Brain microvascular endothelial cell (primary cell): ENCODE measurements at regions not wholly inside any gene's neighbourhood (a gene's known extent, or its start where the extent isn't known, plus 50 kb on each side); places are given as distances from the start of the nearest gene placed in this dataset.
"Not testable (repeated sequence)": the region's sequence is repeated elsewhere in the genome, so short reads cannot be mapped to it uniquely, and the experiment has no call there.

ENCODE experiments used
- DNase-seq: peaks from one replicate; pipeline ENCODE4 v3.0.0-alpha.2; 2020
- H3K27ac ChIP-seq: fragments of 250-450 bp; sonication (Bioruptor Pico); 2 replicates; pipeline ENCODE4 v1.5.1; 2020; ENCODE audit warnings: mild to moderate bottlenecking, moderate library complexity
- H3K27me3 ChIP-seq: fragments of 250-450 bp; sonication (Bioruptor Pico); replicated peaks from 2 replicates; pipeline ENCODE4 v1.5.1; 2020; ENCODE audit warnings: mild to moderate bottlenecking
- H3K36me3 ChIP-seq: fragments of 250-450 bp; sonication (Bioruptor Pico); replicated peaks from 2 replicates; pipeline ENCODE4 v1.5.1; 2020; ENCODE audit warnings: mild to moderate bottlenecking
- H3K4me3 ChIP-seq: 2 replicates; pipeline ENCODE4 v1.5.1; 2011; ENCODE audit warnings: low read depth, mild to moderate bottlenecking, control low read depth, low read length, moderate library complexity
- CTCF ChIP-seq: IDR thresholded peaks from 2 replicates; pipeline ENCODE4 v1.5.1; 2011; ENCODE audit warnings: low read depth, mild to moderate bottlenecking, moderate library complexity, low read length, control low read depth, inconsistent platforms; ENCODE audit errors: missing control alignments
- in situ Hi-C: cut with HindIII; loops from 2 replicates; pipeline ENCODE4 v1.10.0; 2017; ENCODE audit warnings: low sequenced_read_pairs, low pct_ligation_motif_present

- no peak overlapping the region for H3K4me3 ChIP-seq
- in situ Hi-C loops, result no loop called here
- no peak for TF ChIP-seq CTCF
- H3K27me3 ChIP-seq, result no peaks in the 10 kb centered on the region
- no peaks in the 10 kb centered on the region for H3K36me3 ChIP-seq
- no peak for DNase-seq
- H3K27ac ChIP-seq, result no peak overlapping the region
Measured at GRCh38 chr1:79150576-79150975, 144.0 kb upstream of the ADGRL4 start.

GRCh38 chr1:79138227-79138626, 131.7 kb upstream of the ADGRL4 start:
- H3K27me3 ChIP-seq, H3K36me3 ChIP-seq, H3K27ac ChIP-seq, in situ Hi-C loops, H3K4me3 ChIP-seq, DNase-seq: not testable (repeated sequence)

GRCh38 chr1:79133774-79134364, 127.3 kb upstream of the ADGRL4 start:
- no peak overlapping the region for H3K27ac ChIP-seq
- no peak overlapping the region for H3K4me3 ChIP-seq
- no peaks in the 10 kb centered on the region for H3K36me3 ChIP-seq
- in situ Hi-C loops, result no loop called here
- H3K27me3 ChIP-seq, result no peaks in the 10 kb centered on the region
- DNase-seq, result no peak
- no peak for TF ChIP-seq CTCF

GRCh38 chr1:79131626-79132025, 125.1 kb upstream of the ADGRL4 start:
- no peak overlapping the region for H3K4me3 ChIP-seq
- in situ Hi-C loops, result no loop called here
- no peaks in the 10 kb centered on the region for H3K27me3 ChIP-seq
- no peak for DNase-seq
- no peak for TF ChIP-seq CTCF
- H3K36me3 ChIP-seq, result no peaks in the 10 kb centered on the region
- no peak overlapping the region for H3K27ac ChIP-seq

- no peak overlapping the region for H3K4me3 ChIP-seq
- no peak for DNase-seq
- no peak overlapping the region for H3K27ac ChIP-seq
- no peak for TF ChIP-seq CTCF
- in situ Hi-C loops, result no loop called here
- no peaks in the 10 kb centered on the region for H3K27me3 ChIP-seq
- no peaks in the 10 kb centered on the region for H3K36me3 ChIP-seq
Measured at GRCh38 chr1:79129914-79130313, 123.4 kb upstream of the ADGRL4 start.

- Histone ChIP-seq H3K27ac (no peak overlapping the region), H3K36me3 (no peaks in the 10 kb centered on the region), H3K4me3 (no peak overlapping the region), H3K27me3 (no peaks in the 10 kb centered on the region)
- TF ChIP-seq CTCF, result no peak
- DNase-seq, result peak; percentile 54
- in situ Hi-C loops, result no loop called here
Measured at GRCh38 chr1:79128722-79129121, 122.2 kb upstream of the ADGRL4 start.
